ENCODE measurements at regions not wholly inside any gene's neighbourhood (a gene's known extent, or its start where the extent isn't known, plus 50 kb on each side); places are given as distances from the start of the nearest gene placed in this dataset.

DNA sequence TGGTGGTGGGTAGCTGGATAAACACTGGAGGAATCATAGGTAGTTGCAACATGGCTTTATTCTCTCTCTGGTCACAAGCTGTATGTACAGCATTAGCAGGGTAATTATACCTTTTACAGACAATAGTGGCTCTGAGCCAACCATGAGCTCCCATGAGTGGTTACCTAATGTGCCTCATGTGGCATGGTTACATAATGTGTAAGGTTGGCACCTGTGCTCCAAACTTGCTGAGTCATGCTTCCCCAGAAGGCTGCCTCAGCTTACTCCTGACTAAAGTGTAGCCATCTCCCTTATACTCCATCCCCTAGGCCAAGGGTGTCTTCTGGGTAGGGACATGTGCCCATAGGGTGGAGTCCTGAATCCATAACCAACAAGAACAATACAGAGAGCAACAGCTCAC lies 345.3 kb upstream of the SEMA3C start:
- DNase-seq (ENCODE audit: low spot score), result no peak
- H3K27me3 ChIP-seq (ENCODE audit: control insufficient read depth in 4 of 4, insufficient read depth in 4 of 4, low read length in 3 of 4), result no peaks in the 10 kb centered on the region
- TF ChIP-seq GABPA (IDR thresholded peaks at IDR 0.05 in 1 of 2, conservative IDR thresholded peaks at IDR 0.05 in 1 of 2) (no peak), JUND (IDR thresholded peaks at IDR 0.05) (no peak), SP1 (IDR thresholded peaks at IDR 0.05) (no peak), EGR1 (IDR thresholded peaks at IDR 0.05; ENCODE audit: low read depth in 2 of 2) (no peak), YY1 (IDR thresholded peaks at IDR 0.05) (no peak)
- TF ChIP-seq, protein P1, sequence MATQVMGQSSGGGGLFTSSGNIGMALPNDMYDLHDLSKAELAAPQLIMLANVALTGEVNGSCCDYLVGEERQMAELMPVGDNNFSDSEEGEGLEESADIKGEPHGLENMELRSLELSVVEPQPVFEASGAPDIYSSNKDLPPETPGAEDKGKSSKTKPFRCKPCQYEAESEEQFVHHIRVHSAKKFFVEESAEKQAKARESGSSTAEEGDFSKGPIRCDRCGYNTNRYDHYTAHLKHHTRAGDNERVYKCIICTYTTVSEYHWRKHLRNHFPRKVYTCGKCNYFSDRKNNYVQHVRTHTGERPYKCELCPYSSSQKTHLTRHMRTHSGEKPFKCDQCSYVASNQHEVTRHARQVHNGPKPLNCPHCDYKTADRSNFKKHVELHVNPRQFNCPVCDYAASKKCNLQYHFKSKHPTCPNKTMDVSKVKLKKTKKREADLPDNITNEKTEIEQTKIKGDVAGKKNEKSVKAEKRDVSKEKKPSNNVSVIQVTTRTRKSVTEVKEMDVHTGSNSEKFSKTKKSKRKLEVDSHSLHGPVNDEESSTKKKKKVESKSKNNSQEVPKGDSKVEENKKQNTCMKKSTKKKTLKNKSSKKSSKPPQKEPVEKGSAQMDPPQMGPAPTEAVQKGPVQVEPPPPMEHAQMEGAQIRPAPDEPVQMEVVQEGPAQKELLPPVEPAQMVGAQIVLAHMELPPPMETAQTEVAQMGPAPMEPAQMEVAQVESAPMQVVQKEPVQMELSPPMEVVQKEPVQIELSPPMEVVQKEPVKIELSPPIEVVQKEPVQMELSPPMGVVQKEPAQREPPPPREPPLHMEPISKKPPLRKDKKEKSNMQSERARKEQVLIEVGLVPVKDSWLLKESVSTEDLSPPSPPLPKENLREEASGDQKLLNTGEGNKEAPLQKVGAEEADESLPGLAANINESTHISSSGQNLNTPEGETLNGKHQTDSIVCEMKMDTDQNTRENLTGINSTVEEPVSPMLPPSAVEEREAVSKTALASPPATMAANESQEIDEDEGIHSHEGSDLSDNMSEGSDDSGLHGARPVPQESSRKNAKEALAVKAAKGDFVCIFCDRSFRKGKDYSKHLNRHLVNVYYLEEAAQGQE (IDR thresholded peaks at IDR 0.05), result no peak
- TF ChIP-seq, protein P2, sequence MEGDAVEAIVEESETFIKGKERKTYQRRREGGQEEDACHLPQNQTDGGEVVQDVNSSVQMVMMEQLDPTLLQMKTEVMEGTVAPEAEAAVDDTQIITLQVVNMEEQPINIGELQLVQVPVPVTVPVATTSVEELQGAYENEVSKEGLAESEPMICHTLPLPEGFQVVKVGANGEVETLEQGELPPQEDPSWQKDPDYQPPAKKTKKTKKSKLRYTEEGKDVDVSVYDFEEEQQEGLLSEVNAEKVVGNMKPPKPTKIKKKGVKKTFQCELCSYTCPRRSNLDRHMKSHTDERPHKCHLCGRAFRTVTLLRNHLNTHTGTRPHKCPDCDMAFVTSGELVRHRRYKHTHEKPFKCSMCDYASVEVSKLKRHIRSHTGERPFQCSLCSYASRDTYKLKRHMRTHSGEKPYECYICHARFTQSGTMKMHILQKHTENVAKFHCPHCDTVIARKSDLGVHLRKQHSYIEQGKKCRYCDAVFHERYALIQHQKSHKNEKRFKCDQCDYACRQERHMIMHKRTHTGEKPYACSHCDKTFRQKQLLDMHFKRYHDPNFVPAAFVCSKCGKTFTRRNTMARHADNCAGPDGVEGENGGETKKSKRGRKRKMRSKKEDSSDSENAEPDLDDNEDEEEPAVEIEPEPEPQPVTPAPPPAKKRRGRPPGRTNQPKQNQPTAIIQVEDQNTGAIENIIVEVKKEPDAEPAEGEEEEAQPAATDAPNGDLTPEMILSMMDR (IDR thresholded peaks at IDR 0.05; ENCODE audit: low read depth, low read length, missing input control), result no peak
- TF ChIP-seq, protein P3, sequence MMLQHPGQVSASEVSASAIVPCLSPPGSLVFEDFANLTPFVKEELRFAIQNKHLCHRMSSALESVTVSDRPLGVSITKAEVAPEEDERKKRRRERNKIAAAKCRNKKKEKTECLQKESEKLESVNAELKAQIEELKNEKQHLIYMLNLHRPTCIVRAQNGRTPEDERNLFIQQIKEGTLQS (IDR thresholded peaks at IDR 0.05), result no peak

DNA sequence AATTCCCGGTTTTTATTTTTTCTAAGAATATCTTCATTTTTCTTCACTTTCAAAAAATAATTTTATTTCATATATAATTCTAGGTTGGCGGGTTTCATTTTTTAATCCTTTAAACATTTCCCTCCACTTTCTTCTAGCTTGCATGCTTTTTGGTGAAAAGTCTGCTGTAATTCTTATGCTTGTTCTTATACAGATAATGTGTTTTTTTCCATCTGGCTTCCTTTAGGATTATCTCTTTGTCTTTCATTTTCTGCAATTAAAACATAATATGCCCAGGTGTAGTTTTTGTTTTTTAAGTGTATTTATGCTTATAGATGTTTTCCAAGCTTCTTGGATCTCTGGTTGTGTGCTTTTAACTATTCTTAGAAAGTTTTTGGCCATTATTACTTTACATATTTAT lies 341.3 kb upstream of the SEMA3C start:
- no peak for TF ChIP-seq EGR1 (IDR thresholded peaks at IDR 0.05; ENCODE audit: low read depth in 2 of 2)
- TF ChIP-seq, protein P2 (IDR thresholded peaks at IDR 0.05; ENCODE audit: low read depth, low read length, missing input control), result no peak
- no peak for TF ChIP-seq RAD21 (IDR thresholded peaks at IDR 0.05)
- no peak for TF ChIP-seq HNF4A (conservative IDR thresholded peaks at IDR 0.05)
- no peak for TF ChIP-seq TAF1 (conservative IDR thresholded peaks at IDR 0.05)
- no peak for TF ChIP-seq FOXA1 (IDR thresholded peaks at IDR 0.05)
- TF ChIP-seq, protein P4, sequence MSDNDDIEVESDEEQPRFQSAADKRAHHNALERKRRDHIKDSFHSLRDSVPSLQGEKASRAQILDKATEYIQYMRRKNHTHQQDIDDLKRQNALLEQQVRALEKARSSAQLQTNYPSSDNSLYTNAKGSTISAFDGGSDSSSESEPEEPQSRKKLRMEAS (IDR thresholded peaks at IDR 0.05), result no peak
- H3K36me3 ChIP-seq (ENCODE audit: control insufficient read depth in 4 of 4, insufficient read depth in 3 of 4, low read depth in 1 of 4, low read length in 3 of 4), result no peaks in the 10 kb centered on the region
- no peak overlapping the region for H3K4me3 ChIP-seq (ENCODE audit: low read depth in 1 of 3, low read length in 3 of 3)
- H3K27me3 ChIP-seq (ENCODE audit: control insufficient read depth in 4 of 4, insufficient read depth in 4 of 4, low read length in 3 of 4), result no peaks in the 10 kb centered on the region
- H3K9ac ChIP-seq (ENCODE audit: low read depth in 1 of 2, low read length in 2 of 2), result no peak overlapping the region
- H3K9me3 ChIP-seq (ENCODE audit: control insufficient read depth in 4 of 4, low read length in 3 of 4), result no peaks in the 10 kb centered on the region
- 86% methylated on average over 2 of the region's 2 CpGs for WGBS
- no peak overlapping the region for H3K27ac ChIP-seq (ENCODE audit: low read depth in 1 of 2, low read length in 2 of 2)
- DNase-seq (ENCODE audit: low spot score), result no peak
- no peaks in the 10 kb centered on the region for H3K4me1 ChIP-seq (ENCODE audit: control insufficient read depth in 4 of 4, insufficient read depth in 4 of 4, low read length in 3 of 4)

More for the DNA sequence above, 345.3 kb upstream of the SEMA3C start:
- Histone ChIP-seq H3K9ac (ENCODE audit: low read depth in 1 of 2, low read length in 2 of 2) (no peak overlapping the region), H3K9me3 (ENCODE audit: control insufficient read depth in 4 of 4, low read length in 3 of 4) (peaks cover 0 to 3% (median 0%) of the 10 kb centered on the region in 4 donors), H3K36me3 (ENCODE audit: control insufficient read depth in 4 of 4, insufficient read depth in 3 of 4, low read depth in 1 of 4, low read length in 3 of 4) (no peaks in the 10 kb centered on the region), H3K27ac (ENCODE audit: low read depth in 1 of 2, low read length in 2 of 2) (no peak overlapping the region), H3K4me1 (ENCODE audit: control insufficient read depth in 4 of 4, insufficient read depth in 4 of 4, low read length in 3 of 4) (no peaks in the 10 kb centered on the region), H3K4me3 (ENCODE audit: low read depth in 1 of 3, low read length in 3 of 3) (no peak overlapping the region)
